HepG2 (cell line): ENCODE measurements at regions not wholly inside any gene's neighbourhood (a gene's known extent, or its start where the extent isn't known, plus 50 kb on each side); places are given as distances from the start of the nearest gene placed in this dataset.

Experiments used
- ATAC-seq: fragments of 200-7000 bp; cut with Tn5 transposase; 3 replicates; pipeline ENCODE4 v1.9.1; 2020; ENCODE audit warnings: mild to moderate bottlenecking, moderate library complexity
- BruUV-seq: library from RNA; stranded (reverse); fragments of 400-500 nt; replicated peaks from 2 replicates; lab custom pipeline; 2021; lab: Mats Ljungman, UMichigan
- CTCF ChIA-PET: fragments of 300-600 bp; formaldehyde crosslinking; extraction: SDS; loops from one replicate; lab custom pipeline; 2021; ENCODE audit warnings: low total read pairs, inconsistent platforms, low intra/inter-chr PET ratio; lab: Yijun Ruan, JAX
- POLR2A ChIA-PET: fragments of 350-600 bp; sonication (Branson Sonifier 250); formaldehyde crosslinking; loops from one replicate; lab custom pipeline; 2020; ENCODE audit warnings: antibody characterized with exemption, inconsistent platforms; lab: Yijun Ruan, JAX
- DNase-seq: peaks from one replicate; pipeline ENCODE4 v3.0.0-alpha.2; 2015; ENCODE audit warnings: low spot score
- FAIRE-seq: peaks from 3 replicates; lab custom pipeline; 2011; peaks lifted over from hg19 to GRCh38; lab: Jason Lieb, UNC
- H2AFZ ChIP-seq: one replicate; pipeline ENCODE4 v1.6.1; 2011; ENCODE audit warnings: low read length, inconsistent platforms
- H3K27ac ChIP-seq: fragments of 300-600 bp; 3 replicates; pipeline ENCODE4 v1.8.0; 2011; ENCODE audit warnings: mixed run types, mild to moderate bottlenecking, mixed read lengths, low read length, inconsistent platforms; ENCODE audit not compliant: insufficient read depth; ENCODE audit errors: extremely low read length
- H3K27me3 ChIP-seq, 2 experiments: fragments of 200-600 bp in 1 of 2; 2 replicates in 1 of 2; 3 replicates in 1 of 2; pipeline versions ENCODE4 v1.6.0 to v1.8.0; 2011; ENCODE audit warnings: low read length in 2 of 2, mild to moderate bottlenecking in 2 of 2, moderate library complexity in 2 of 2, inconsistent platforms in 1 of 2; ENCODE audit not compliant: insufficient read depth in 2 of 2, control insufficient read depth in 1 of 2
- H3K36me3 ChIP-seq, 2 experiments: fragments of 200-600 bp in 1 of 2; replicated peaks in 1 of 2; 2 replicates in 1 of 2; 3 replicates in 1 of 2; pipeline versions ENCODE4 v1.5.1 to v1.8.0; 2011; ENCODE audit warnings: low read length in 2 of 2, inconsistent platforms in 1 of 2; ENCODE audit not compliant: insufficient read depth in 2 of 2, control insufficient read depth in 1 of 2
- H3K4me1 ChIP-seq: 2 replicates; pipeline ENCODE4 v1.5.1; 2012; ENCODE audit warnings: low read length, inconsistent platforms; ENCODE audit not compliant: insufficient read depth
- H3K4me2 ChIP-seq: 2 replicates; pipeline ENCODE4 v1.6.0; 2011; ENCODE audit warnings: low read depth, low read length, inconsistent platforms
- H3K4me3 ChIP-seq, 3 experiments: fragments of 200-600 bp in 1 of 3; sonication (generic), shearing (Covaris generic) in 1 of 3; replicated peaks in 1 of 3; 2 replicates each; pipeline ENCODE4 v1.5.1; 2011 to 2016; ENCODE audit warnings: low read length in 3 of 3, inconsistent platforms in 2 of 3, low read depth in 2 of 3, mild to moderate bottlenecking in 2 of 3, control low read depth in 1 of 3, mixed read lengths in 1 of 3; ENCODE audit not compliant: insufficient read depth in 1 of 3
- H3K79me2 ChIP-seq: one replicate; pipeline ENCODE4 v1.6.1; 2011; ENCODE audit warnings: low read length, inconsistent platforms; ENCODE audit not compliant: insufficient read depth
- H3K9ac ChIP-seq: 2 replicates; pipeline ENCODE4 v1.6.0; 2011; ENCODE audit warnings: mild to moderate bottlenecking, low read depth, low read length, inconsistent platforms; ENCODE audit not compliant: insufficient read depth
- H3K9me3 ChIP-seq: 2 replicates; pipeline ENCODE4 v1.5.1; 2012; ENCODE audit warnings: mild to moderate bottlenecking, low read length
- H4K20me1 ChIP-seq: 2 replicates; pipeline ENCODE4 v1.6.0; 2011; ENCODE audit warnings: inconsistent platforms, mild to moderate bottlenecking, low read length, moderate library complexity; ENCODE audit not compliant: insufficient read depth
- CBFB ChIP-seq: sonication (generic); formaldehyde crosslinking; IDR thresholded peaks from 2 replicates; pipeline ENCODE4 v1.4.0; 2020; ENCODE audit warnings: missing genetic modification reagents
- CEBPB ChIP-seq: IDR thresholded peaks from 2 replicates; pipeline ENCODE4 v1.6.1; 2011; ENCODE audit warnings: low read depth, low read length, improper control_type of control experiment, borderline replicate concordance
- FOXA3 ChIP-seq: IDR thresholded peaks from 2 replicates; pipeline ENCODE4 v1.6.1; 2016; ENCODE audit warnings: missing genetic modification reagents, missing compliant biosample characterization
- FOXJ3 ChIP-seq: sonication (generic); formaldehyde crosslinking; IDR thresholded peaks from 2 replicates; pipeline ENCODE4 v1.4.0; 2020; ENCODE audit warnings: missing genetic modification reagents, mild to moderate bottlenecking, borderline replicate concordance
- GPN1 ChIP-seq: sonication (generic); formaldehyde crosslinking; IDR thresholded peaks from 2 replicates; pipeline ENCODE4 v1.5.1; 2020; ENCODE audit warnings: missing genetic modification reagents, borderline replicate concordance
- HMG20A ChIP-seq: IDR thresholded peaks from 2 replicates; pipeline ENCODE4 v1.6.1; 2016; ENCODE audit warnings: borderline replicate concordance
- KDM1A ChIP-seq: IDR thresholded peaks from 2 replicates; pipeline ENCODE4 v1.6.1; 2016; ENCODE audit warnings: missing compliant biosample characterization
- KLF12 ChIP-seq: sonication (generic); formaldehyde crosslinking; IDR thresholded peaks from 2 replicates; pipeline ENCODE4 v1.4.0; 2020; ENCODE audit warnings: missing genetic modification reagents, borderline replicate concordance
- MIER2 ChIP-seq: IDR thresholded peaks from 2 replicates; pipeline ENCODE4 v1.6.1; 2016; ENCODE audit warnings: missing biosample characterization, missing genetic modification reagents
- MTF1 ChIP-seq: sonication (generic); formaldehyde crosslinking; IDR thresholded peaks from 2 replicates; pipeline ENCODE4 v1.5.0; 2020; ENCODE audit warnings: missing genetic modification reagents
- NAIF1 ChIP-seq: sonication (generic); formaldehyde crosslinking; IDR thresholded peaks from 2 replicates; pipeline ENCODE4 v1.5.0; 2020; ENCODE audit warnings: mild to moderate bottlenecking, missing genetic modification reagents, borderline replicate concordance
- NR2F6 ChIP-seq, 2 experiments: IDR thresholded peaks; 2 replicates each; pipeline ENCODE4 v1.6.1; 2016; ENCODE audit warnings: antibody characterized with exemption in 1 of 2, mild to moderate bottlenecking in 1 of 2
- ZGPAT ChIP-seq: IDR thresholded peaks from 2 replicates; pipeline ENCODE4 v1.6.1; 2016; ENCODE audit warnings: mild to moderate bottlenecking
- ZNF772 ChIP-seq: sonication (generic); formaldehyde crosslinking; IDR thresholded peaks from 2 replicates; pipeline ENCODE4 v1.5.0; 2020; ENCODE audit warnings: mild to moderate bottlenecking, missing genetic modification reagents
- ZNF773 ChIP-seq: sonication (generic); formaldehyde crosslinking; IDR thresholded peaks from 2 replicates; pipeline ENCODE4 v1.4.0; 2020; ENCODE audit warnings: missing genetic modification reagents, borderline replicate concordance
- ZNF816 ChIP-seq: sonication (generic); formaldehyde crosslinking; IDR thresholded peaks from 2 replicates; pipeline ENCODE4 v1.8.0; 2022; ENCODE audit warnings: missing genetic modification reagents, mild to moderate bottlenecking, borderline replicate concordance
- WGBS: methylation state at CpG from one replicate; pipeline ENCODE4 v1.1.6; 2017; ENCODE audit warnings: low lambda C conversion rate; 5-methylcytosine and 5-hydroxymethylcytosine counted together
- in situ Hi-C: cut with HindIII; loops from 2 replicates; pipeline ENCODE4 v1.10.0; 2017; ENCODE audit warnings: low pct_unique_long_range_greater_than_20kb; ENCODE audit not compliant: extremely low pct_ligation_motif_present
- intact Hi-C: fragments of 100-400 bp; cut with micrococcal nuclease; formaldehyde crosslinking; loops from one replicate; pipeline ENCODE4 v1.10.0; 2022; ENCODE audit not compliant: unreplicated experiment
- TF ChIP-seq, protein P1 (sequence below): sonication (generic); formaldehyde crosslinking; IDR thresholded peaks from 2 replicates; pipeline ENCODE4 v1.8.0; 2022; ENCODE audit warnings: missing genetic modification reagents, mild to moderate bottlenecking, borderline replicate concordance
- TF ChIP-seq, protein P2 (sequence below): IDR thresholded peaks from 2 replicates; pipeline ENCODE4 v1.6.1; 2016
- TF ChIP-seq, protein P3 (sequence below): sonication (generic); formaldehyde crosslinking; IDR thresholded peaks from 2 replicates; pipeline ENCODE4 v1.5.1; 2020; ENCODE audit warnings: mild to moderate bottlenecking, missing genetic modification reagents

GRCh38 chr15:89414571-89414970 lies 79.9 kb upstream of the POLG start (continued):
- TF ChIP-seq NAIF1 (no peak), FOXA3 (no peak)
- TF ChIP-seq, protein P1, sequence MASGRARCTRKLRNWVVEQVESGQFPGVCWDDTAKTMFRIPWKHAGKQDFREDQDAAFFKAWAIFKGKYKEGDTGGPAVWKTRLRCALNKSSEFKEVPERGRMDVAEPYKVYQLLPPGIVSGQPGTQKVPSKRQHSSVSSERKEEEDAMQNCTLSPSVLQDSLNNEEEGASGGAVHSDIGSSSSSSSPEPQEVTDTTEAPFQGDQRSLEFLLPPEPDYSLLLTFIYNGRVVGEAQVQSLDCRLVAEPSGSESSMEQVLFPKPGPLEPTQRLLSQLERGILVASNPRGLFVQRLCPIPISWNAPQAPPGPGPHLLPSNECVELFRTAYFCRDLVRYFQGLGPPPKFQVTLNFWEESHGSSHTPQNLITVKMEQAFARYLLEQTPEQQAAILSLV (CRISPR knock-in tag): no peak

GRCh38 chr15:89413877-89414276 lies 79.3 kb upstream of the POLG start:
- no peaks in the 10 kb centered on the region for H3K79me2 ChIP-seq
- H3K9me3 ChIP-seq: no peaks in the 10 kb centered on the region
- ChIA-PET CTCF (no interaction called here), POLR2A (no interaction called here)
- DNase-seq: no peak
- H2AFZ ChIP-seq: no peak overlapping the region
- H3K4me2 ChIP-seq: no peak overlapping the region
- no TSS peak for BruUV-seq
- no peaks in the 10 kb centered on the region for H3K4me1 ChIP-seq
- H4K20me1 ChIP-seq: no peaks in the 10 kb centered on the region
- FAIRE-seq: no peak
- in situ Hi-C loops: no loop called here
- no peaks in the 10 kb centered on the region for H3K36me3 ChIP-seq
- H3K27ac ChIP-seq: no peak overlapping the region
- intact Hi-C loops: no loop called here
- 17% methylated on average over 1 of the region's 2 CpGs for WGBS
- ATAC-seq: no peak
- peaks cover 2 to 47% of the 10 kb centered on the region in 2 experiments for H3K27me3 ChIP-seq
- H3K4me3 ChIP-seq: no peak overlapping the region
- no peak overlapping the region for H3K9ac ChIP-seq
- TF ChIP-seq KDM1A (CRISPR knock-in tag) (no peak), ZNF816 (CRISPR knock-in tag) (no peak), KLF12 (CRISPR knock-in tag) (no peak), NR2F6 (IDR thresholded peaks at IDR 0.05) (no peak), NR2F6 (CRISPR knock-in tag; IDR thresholded peaks at IDR 0.05) (no peak), ZNF773 (CRISPR knock-in tag) (no peak), CEBPB (no peak), FOXJ3 (CRISPR knock-in tag) (no peak), MTF1 (CRISPR knock-in tag) (no peak), MIER2 (CRISPR knock-in tag) (no peak), ZGPAT (CRISPR knock-in tag) (no peak), HMG20A (no peak), ZNF772 (CRISPR knock-in tag) (no peak), GPN1 (CRISPR knock-in tag) (no peak), CBFB (CRISPR knock-in tag) (no peak)
- TF ChIP-seq, protein P2, sequence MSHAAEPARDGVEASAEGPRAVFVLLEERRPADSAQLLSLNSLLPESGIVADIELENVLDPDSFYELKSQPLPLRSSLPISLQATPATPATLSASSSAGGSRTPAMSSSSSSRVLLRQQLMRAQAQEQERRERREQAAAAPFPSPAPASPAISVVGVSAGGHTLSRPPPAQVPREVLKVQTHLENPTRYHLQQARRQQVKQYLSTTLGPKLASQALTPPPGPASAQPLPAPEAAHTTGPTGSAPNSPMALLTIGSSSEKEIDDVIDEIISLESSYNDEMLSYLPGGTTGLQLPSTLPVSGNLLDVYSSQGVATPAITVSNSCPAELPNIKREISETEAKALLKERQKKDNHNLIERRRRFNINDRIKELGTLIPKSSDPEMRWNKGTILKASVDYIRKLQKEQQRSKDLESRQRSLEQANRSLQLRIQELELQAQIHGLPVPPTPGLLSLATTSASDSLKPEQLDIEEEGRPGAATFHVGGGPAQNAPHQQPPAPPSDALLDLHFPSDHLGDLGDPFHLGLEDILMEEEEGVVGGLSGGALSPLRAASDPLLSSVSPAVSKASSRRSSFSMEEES (CRISPR knock-in tag): no peak
- TF ChIP-seq, protein P3, sequence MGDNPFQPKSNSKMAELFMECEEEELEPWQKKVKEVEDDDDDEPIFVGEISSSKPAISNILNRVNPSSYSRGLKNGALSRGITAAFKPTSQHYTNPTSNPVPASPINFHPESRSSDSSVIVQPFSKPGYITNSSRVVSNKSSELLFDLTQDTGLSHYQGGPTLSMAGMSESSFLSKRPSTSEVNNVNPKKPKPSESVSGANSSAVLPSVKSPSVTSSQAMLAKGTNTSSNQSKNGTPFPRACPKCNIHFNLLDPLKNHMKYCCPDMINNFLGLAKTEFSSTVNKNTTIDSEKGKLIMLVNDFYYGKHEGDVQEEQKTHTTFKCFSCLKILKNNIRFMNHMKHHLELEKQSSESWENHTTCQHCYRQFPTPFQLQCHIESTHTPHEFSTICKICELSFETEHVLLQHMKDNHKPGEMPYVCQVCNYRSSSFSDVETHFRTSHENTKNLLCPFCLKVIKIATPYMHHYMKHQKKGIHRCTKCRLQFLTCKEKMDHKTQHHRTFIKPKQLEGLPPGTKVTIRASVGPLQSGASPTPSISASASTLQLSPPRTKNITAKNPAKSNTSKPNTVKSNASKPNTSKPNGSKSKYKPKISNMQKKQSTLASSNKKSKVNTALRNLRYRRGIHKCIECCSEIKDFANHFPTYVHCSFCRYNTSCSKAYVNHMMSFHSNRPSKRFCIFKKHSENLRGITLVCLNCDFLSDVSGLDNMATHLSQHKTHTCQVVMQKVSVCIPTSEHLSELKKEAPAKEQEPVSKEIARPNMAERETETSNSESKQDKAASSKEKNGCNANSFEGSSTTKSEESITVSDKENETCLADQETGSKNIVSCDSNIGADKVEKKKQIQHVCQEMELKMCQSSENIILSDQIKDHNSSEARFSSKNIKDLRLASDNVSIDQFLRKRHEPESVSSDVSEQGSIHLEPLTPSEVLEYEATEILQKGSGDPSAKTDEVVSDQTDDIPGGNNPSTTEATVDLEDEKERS (CRISPR knock-in tag): no peak
